ENCODE measurements at regions not wholly inside any gene's neighbourhood (a gene's known extent, or its start where the extent isn't known, plus 50 kb on each side); places are given as distances from the start of the nearest gene placed in this dataset.
"Not testable (repeated sequence)": the region's sequence is repeated elsewhere in the genome, so short reads cannot be mapped to it uniquely, and the experiment has no call there.

DNA sequence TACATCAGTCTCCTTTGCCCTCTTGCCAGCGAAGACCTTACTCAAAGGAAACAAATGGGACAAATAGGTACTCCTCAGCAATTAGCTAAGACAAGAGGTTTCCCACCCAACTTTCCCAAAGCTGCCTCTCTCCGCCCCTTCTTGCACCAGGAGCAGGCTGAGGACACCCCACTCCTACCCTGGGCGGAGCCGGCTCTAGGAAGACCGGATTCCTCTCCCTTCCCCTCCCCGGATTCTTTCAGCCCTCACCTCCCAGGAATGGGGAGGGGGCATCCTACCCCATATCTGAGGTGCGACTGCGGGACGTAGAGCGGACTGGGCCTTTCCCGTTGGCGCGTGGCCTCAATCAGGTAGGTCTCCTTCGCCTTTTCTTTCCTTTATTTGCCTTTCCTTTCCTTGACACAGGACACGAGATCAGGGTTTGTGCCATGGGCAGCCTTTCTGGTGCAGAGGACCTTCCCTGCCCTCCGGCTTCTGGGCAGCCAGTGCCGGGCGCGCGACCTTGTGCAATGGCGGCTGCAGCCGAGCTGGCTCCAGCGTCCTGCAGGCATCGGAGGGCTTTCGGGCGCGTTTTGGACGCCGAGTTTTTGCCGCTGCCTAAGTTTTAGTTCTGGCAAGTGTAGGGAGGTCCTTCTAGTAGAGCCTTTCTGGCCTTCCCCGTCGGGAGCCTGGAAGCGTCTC, 279.9 kb downstream of the PLS3 start:
- H3K9me3 ChIP-seq; H3K27ac ChIP-seq; DNase-seq (ENCODE audit: low spot score in 2 of 2); H3K36me3 ChIP-seq; intact Hi-C loops (cut with DNase I); H3K27me3 ChIP-seq; H3K4me1 ChIP-seq; H3K4me3 ChIP-seq: not testable (repeated sequence)

- H3K36me3 ChIP-seq; H3K9me3 ChIP-seq; intact Hi-C loops (cut with DNase I); H3K27me3 ChIP-seq; H3K4me3 ChIP-seq; H3K27ac ChIP-seq; H3K4me1 ChIP-seq: not testable (repeated sequence)
- DNase-seq (ENCODE audit: low spot score in 2 of 2) = peak in 1 of 2 donors; percentile 73
Measured at GRCh38 chrX:115850986-115851385, 290.0 kb downstream of the PLS3 start.

- H3K36me3 ChIP-seq; H3K4me3 ChIP-seq; intact Hi-C loops (cut with DNase I); H3K27ac ChIP-seq; H3K27me3 ChIP-seq; H3K4me1 ChIP-seq; DNase-seq (ENCODE audit: low spot score in 2 of 2); H3K9me3 ChIP-seq: not testable (repeated sequence)
Measured at GRCh38 chrX:115853260-115853659, 292.3 kb downstream of the PLS3 start.

GRCh38 chrX:115881170-115881569, 289.4 kb upstream of the AGTR2 start:
- H3K9me3 ChIP-seq; H3K4me1 ChIP-seq; H3K4me3 ChIP-seq; H3K36me3 ChIP-seq; intact Hi-C loops (cut with DNase I); H3K27me3 ChIP-seq; DNase-seq (ENCODE audit: low spot score in 2 of 2); H3K27ac ChIP-seq: not testable (repeated sequence)

DNA sequence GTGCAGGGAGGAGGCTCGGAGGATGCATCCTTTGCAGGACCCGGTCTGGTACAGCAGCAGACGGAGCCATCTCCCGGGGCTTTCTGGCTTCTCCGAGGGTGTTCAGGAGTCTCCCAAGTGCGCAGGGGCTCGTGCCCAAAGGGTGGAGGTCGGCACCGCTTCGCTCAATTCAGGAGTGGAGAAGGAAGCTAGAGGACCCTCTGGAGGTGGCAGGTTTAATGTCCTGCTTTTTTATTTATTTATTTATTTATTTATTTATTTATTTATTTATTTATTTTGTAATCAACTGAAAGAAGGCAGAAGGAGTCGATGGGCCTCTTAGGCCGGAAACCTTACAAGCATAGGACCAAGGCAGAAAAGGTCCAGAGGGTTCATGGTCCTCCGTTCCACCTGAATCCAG, 286.4 kb upstream of the AGTR2 start:
- H3K36me3 ChIP-seq; DNase-seq (ENCODE audit: low spot score in 2 of 2); H3K4me1 ChIP-seq; H3K27me3 ChIP-seq; intact Hi-C loops (cut with DNase I); H3K4me3 ChIP-seq; H3K9me3 ChIP-seq; H3K27ac ChIP-seq: not testable (repeated sequence)

DNA sequence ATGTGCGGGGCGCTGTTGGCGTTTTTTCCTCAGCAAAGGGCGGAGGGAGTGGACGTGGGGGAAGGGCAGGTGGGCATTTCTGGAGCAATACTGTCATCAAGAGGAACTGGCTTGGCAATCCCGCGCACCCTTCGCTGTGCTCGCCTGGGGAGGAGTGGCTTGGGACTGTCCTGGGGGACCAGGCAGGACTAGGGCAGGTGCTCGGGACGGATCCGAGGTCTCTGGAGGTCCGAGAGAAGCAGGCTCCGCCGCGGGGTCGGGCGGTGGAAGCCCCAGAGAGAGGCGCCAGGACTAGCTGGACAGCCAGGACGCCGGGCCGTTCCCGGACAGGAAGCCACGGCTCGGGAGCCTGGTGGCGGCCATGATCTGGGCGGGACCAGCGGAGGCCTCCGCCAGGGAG, 282.5 kb upstream of the AGTR2 start:
- H3K4me1 ChIP-seq; intact Hi-C loops (cut with DNase I); H3K27me3 ChIP-seq; H3K36me3 ChIP-seq: not testable (repeated sequence)
- Histone ChIP-seq H3K27ac (peak overlapping the region in 1 of 2 donors; percentile 68), H3K4me3 (peak overlapping the region in 1 of 2 donors; percentile 43), H3K9me3 (peaks cover 6 to 12% of the 10 kb centered on the region in 2 donors)
- DNase-seq (ENCODE audit: low spot score in 2 of 2) = peak; percentile 85 to 87
- TF ChIP-seq CTCF (IDR thresholded peaks at IDR 0.05) = peak in 2 of 3 experiments; percentile 22 to 45

DNA sequence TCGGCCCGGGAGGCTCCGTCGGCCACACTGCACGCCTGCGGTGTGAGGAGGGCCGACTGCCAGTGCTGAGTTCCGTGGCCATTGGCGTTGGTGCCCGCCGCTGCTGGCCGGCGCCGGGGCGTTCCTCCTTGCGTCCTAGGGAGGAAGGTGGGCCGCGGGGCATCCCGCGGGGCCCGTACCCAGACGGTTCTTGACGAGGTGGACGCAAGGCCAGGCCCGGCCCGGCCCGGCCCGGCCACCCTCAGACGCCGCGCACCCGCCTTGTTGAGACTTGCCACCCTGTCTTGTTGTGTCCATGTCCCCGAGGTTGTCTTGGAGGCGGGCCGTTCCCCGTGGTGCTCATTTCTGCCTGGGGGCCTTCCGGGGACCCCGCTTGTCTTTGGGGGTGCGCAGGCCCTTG, 282.0 kb upstream of the AGTR2 start:
- H3K4me3 ChIP-seq = peak overlapping the region in 1 of 2 donors; percentile 54
- DNase-seq (ENCODE audit: low spot score in 2 of 2) = peak in 1 of 2 donors; percentile 5
- not testable (repeated sequence) for H3K36me3 ChIP-seq

GRCh38 chrX:115889121-115889890, 281.2 kb upstream of the AGTR2 start:
- TF ChIP-seq CTCF (IDR thresholded peaks at IDR 0.05) = no peak
- Histone ChIP-seq H3K27me3 (no peaks in the 10 kb centered on the region), H3K27ac (no peak overlapping the region), H3K4me3 (no peak overlapping the region), H3K9me3 (peaks cover 6 to 12% of the 10 kb centered on the region in 2 donors), H3K4me1 (peaks cover 0 to 2% of the 10 kb centered on the region in 2 donors), H3K36me3 (no peaks in the 10 kb centered on the region)
- intact Hi-C loops (cut with DNase I) = no loop called here
- DNase-seq (ENCODE audit: low spot score in 2 of 2) = peak in 1 of 2 donors; percentile 55

More for the DNA sequence above, 282.0 kb upstream of the AGTR2 start:
- Histone ChIP-seq H3K9me3 (peaks cover 6 to 12% of the 10 kb centered on the region in 2 donors), H3K27ac (peak overlapping the region in 1 of 2 donors; percentile 73)
- intact Hi-C loops (cut with DNase I); H3K27me3 ChIP-seq; H3K4me1 ChIP-seq: not testable (repeated sequence)
